Common myeloid progenitor, CD34-positive (primary cell): ENCODE measurements at regions not wholly inside any gene's neighbourhood (a gene's known extent, or its start where the extent isn't known, plus 50 kb on each side); places are given as distances from the start of the nearest gene placed in this dataset.

Experiments
- CTCF ChIA-PET: fragments of 350-600 bp; sonication (Branson Sonifier 250); formaldehyde crosslinking; loops from one replicate; lab custom pipeline; 2021; ENCODE audit warnings: antibody characterized with exemption; lab: Charles Lee
- POLR2A ChIA-PET: fragments of 350-600 bp; sonication (Branson Sonifier 250); formaldehyde crosslinking; loops from one replicate; lab custom pipeline; 2021; ENCODE audit warnings: antibody characterized with exemption; lab: Charles Lee
- DNase-seq, 3 donors: peaks; one replicate each; pipeline versions ENCODE4 v3.0.0 to v3.0.0-alpha.2; 2013
- H3K27ac ChIP-seq, 2 experiments: 1 replicate in 1 of 2; 2 replicates in 1 of 2; pipeline ENCODE4 v1.7.0; 2013; ENCODE audit warnings: inconsistent platforms in 2 of 2, low read length in 2 of 2, mild to moderate bottlenecking in 2 of 2, low read depth in 1 of 2, moderate library complexity in 1 of 2; ENCODE audit not compliant: severe bottlenecking in 2 of 2, insufficient read depth in 1 of 2, poor library complexity in 1 of 2
- H3K27me3 ChIP-seq, 5 experiments: replicated peaks in 2 of 5; 1 replicate in 3 of 5; 2 replicates in 2 of 5; pipeline versions ENCODE4 v1.6.1 to v1.7.0; 2013; ENCODE audit warnings: low read length in 4 of 5, mild to moderate bottlenecking in 2 of 5, moderate library complexity in 2 of 5, inconsistent platforms in 1 of 5; ENCODE audit not compliant: insufficient read depth in 5 of 5, control insufficient read depth in 4 of 5
- H3K36me3 ChIP-seq, 4 experiments: 1 replicate in 2 of 4; 2 replicates in 2 of 4; pipeline versions ENCODE4 v1.6.1 to v1.7.0; 2013; ENCODE audit warnings: low read length in 3 of 4, control low read depth in 1 of 4, mild to moderate bottlenecking in 1 of 4; ENCODE audit not compliant: control insufficient read depth in 4 of 4, insufficient read depth in 4 of 4
- H3K4me1 ChIP-seq, 4 experiments: 1 replicate in 3 of 4; 2 replicates in 1 of 4; pipeline versions ENCODE4 v1.6.1 to v1.7.1; 2013; ENCODE audit warnings: low read length in 3 of 4, mild to moderate bottlenecking in 3 of 4, control low read depth in 1 of 4, inconsistent platforms in 1 of 4, moderate library complexity in 1 of 4; ENCODE audit not compliant: control insufficient read depth in 4 of 4, insufficient read depth in 4 of 4; ENCODE audit errors: control extremely low read depth in 1 of 4
- H3K4me3 ChIP-seq, 7 experiments: 1 replicate in 4 of 7; 2 replicates in 3 of 7; pipeline versions ENCODE4 v1.5.1 to v1.7.0; 2013; ENCODE audit warnings: mild to moderate bottlenecking in 7 of 7, low read length in 6 of 7, moderate library complexity in 6 of 7, inconsistent platforms in 2 of 7, low read depth in 2 of 7, control low read depth in 1 of 7; ENCODE audit not compliant: insufficient read depth in 4 of 7, control insufficient read depth in 1 of 7; ENCODE audit errors: extremely low read depth in 1 of 7
- H3K9me3 ChIP-seq, 5 experiments: 1 replicate in 4 of 5; 2 replicates in 1 of 5; pipeline versions ENCODE4 v1.6.1 to v1.7.1; 2013; ENCODE audit warnings: low read length in 4 of 5, mild to moderate bottlenecking in 2 of 5, inconsistent platforms in 1 of 5, low read depth in 1 of 5, moderate library complexity in 1 of 5; ENCODE audit not compliant: control insufficient read depth in 4 of 5, insufficient read depth in 2 of 5; ENCODE audit errors: control extremely low read depth in 1 of 5
- WGBS: methylation state at CpG from one replicate; pipeline ENCODE4 v1.1.5; 2013; ENCODE audit not compliant: insufficient coverage; 5-methylcytosine and 5-hydroxymethylcytosine counted together

DNA sequence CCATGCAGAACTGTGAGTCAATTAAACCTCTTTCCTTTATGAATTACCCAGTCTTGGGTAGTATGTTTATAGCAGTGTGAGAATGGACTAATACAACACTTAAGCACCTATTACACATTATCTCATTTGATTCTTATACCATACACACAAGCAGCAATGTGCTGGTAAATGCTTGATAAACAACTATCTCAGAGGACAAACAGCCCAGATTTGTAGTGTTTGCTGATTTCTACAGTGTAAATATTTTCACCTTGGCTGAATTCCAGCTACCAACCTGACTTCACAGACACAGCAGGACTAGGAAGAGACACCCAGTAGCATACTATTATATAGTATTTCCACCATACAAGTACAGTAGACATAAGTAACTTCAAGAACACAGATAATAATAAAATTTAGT is 406.5 kb upstream of the CNKSR2 start:
- H3K4me1 ChIP-seq: no peaks in the 10 kb centered on the region
- no peak overlapping the region for H3K4me3 ChIP-seq
- CTCF ChIA-PET: no interaction called here
- no peaks in the 10 kb centered on the region for H3K27me3 ChIP-seq
- POLR2A ChIA-PET: no interaction called here
- no peaks in the 10 kb centered on the region for H3K9me3 ChIP-seq
- H3K36me3 ChIP-seq: no peaks in the 10 kb centered on the region
- DNase-seq: no peak
- no peak overlapping the region for H3K27ac ChIP-seq

DNA sequence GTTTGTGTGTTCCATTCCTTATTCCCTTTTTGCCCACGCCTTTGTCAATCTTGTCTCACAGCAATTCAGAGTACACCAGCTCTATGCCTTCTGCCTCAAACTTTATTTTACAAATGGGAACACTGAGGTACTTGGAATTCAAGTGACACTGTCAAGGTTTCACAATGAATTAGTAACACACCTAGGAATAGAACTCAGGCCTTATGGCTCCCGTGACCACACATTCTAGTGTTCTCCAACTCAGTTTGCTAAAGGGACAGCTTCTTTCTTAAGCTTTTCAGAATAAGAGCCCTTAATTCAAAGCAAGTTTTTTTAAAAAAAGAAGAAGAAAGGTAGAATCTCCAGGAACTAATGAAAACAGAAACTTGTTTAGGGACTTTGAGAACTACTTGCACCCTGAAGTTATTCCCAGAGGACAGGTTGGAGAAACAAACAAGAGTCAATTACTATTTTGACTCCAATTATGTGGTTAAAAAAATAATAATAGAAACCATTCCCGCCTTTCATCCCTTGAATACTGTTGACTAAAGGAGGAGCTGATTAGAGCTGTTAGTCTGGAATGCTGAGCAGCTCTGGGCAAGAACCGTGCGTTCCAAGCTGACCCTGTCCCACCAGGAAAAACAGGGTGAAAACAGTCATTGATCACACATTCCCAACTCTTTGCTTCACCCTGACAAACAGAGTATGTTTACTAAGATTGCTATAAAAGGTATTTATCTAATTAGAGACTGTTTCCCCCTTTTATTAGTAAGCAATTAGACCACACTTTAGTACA is 408.8 kb upstream of the CNKSR2 start:
- H3K27ac ChIP-seq: no peak overlapping the region
- H3K36me3 ChIP-seq: no peaks in the 10 kb centered on the region
- no peaks in the 10 kb centered on the region for H3K9me3 ChIP-seq
- H3K4me1 ChIP-seq: no peaks in the 10 kb centered on the region
- H3K27me3 ChIP-seq: no peaks in the 10 kb centered on the region
- POLR2A ChIA-PET: no interaction called here
- no peak for DNase-seq
- CTCF ChIA-PET: no interaction called here
- no peak overlapping the region for H3K4me3 ChIP-seq
- 78% methylated on average over 2 of the region's 5 CpGs for WGBS

DNA sequence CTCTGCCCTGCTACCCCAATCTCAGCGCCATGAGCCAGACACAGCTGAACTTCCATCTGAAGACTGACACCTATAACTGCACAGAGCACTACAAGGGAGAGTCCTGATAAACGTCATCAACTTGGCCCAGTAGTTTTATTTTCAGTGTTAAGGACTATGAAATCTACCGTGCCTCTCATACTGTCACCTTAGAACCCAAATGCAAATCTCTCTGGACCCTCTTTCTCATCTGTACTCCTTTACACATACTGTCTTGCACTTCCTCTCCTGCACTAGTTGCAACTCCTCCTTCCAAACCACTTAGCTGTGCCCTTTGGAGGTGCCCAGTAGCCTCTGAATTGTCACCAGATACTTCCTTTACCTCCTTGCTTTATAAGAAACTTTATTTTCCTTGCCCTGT is 420.2 kb upstream of the CNKSR2 start:
- WGBS: 94% methylated on average over 2 of the region's 3 CpGs
- no peak for DNase-seq
- no peaks in the 10 kb centered on the region for H3K4me1 ChIP-seq
- POLR2A ChIA-PET: no interaction called here
- no peaks in the 10 kb centered on the region for H3K9me3 ChIP-seq
- H3K27ac ChIP-seq: no peak overlapping the region
- H3K4me3 ChIP-seq: no peak overlapping the region
- no peaks in the 10 kb centered on the region for H3K36me3 ChIP-seq
- CTCF ChIA-PET: no interaction called here
- peaks cover 0 to 2% (median 0%) of the 10 kb centered on the region in 5 experiments for H3K27me3 ChIP-seq

DNA sequence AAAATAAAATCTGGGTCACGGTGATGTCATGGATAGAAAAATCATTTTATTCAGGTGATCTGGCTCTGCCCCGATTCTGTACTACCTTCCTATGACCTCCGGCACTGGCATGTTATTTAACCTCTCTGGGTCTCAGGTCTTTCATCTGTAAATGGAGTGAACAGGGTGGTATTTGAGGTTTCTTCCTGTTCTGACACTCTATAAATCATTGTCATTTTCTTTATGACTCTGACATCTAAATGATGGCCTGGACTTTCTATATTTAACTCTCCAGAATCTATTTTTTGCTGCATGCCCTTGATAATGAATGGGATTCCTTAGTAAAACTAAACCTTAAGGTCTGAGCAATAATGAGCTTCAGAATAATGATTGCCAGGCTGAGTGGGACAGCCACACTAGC is 422.0 kb upstream of the CNKSR2 start:
- H3K4me1 ChIP-seq: no peaks in the 10 kb centered on the region
- CTCF ChIA-PET: no interaction called here
- WGBS: no CpG with 5 or more reads among the region's 3 CpGs
- no peak for DNase-seq
- H3K27ac ChIP-seq: no peak overlapping the region
- H3K4me3 ChIP-seq: no peak overlapping the region
- H3K9me3 ChIP-seq: no peaks in the 10 kb centered on the region
- no peaks in the 10 kb centered on the region for H3K36me3 ChIP-seq
- POLR2A ChIA-PET: no interaction called here
- no peaks in the 10 kb centered on the region for H3K27me3 ChIP-seq

DNA sequence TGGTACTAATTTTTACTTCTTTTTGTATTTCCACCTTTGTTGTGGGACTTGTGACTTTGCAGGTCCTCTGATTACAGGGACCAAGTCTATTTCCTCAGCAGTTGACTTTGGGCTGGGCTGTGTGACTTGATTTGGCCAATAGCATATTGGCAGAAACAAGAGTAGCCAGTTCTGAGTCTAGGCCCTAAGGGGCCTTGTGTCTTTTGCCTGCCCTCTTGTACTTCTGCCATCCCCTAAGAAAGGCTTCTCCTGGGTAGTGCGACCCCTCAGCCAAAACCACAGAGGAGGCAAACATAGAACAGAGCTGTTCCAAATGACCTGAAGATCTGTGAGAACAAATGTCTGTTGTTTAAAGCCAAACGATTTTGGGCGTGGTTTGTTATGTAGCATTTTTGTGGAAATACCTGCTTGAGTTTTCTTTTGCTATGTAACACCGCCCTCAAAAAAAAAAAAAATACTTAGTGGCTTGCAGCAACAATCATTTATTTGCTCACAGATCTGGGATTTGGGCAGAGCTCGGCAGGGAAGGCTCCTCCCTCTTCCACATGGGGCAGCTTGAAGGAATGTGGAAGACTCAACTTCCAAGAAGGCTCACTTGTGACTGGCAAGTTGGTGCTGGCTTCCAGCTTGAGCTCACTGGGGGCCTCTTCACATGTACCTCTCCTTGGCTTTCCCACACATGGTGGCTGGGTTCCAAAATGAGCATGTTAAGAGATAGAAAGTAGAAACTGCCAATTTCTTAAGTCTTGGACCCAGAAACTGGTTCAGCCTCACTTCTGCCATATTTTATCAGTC is 423.0 kb upstream of the CNKSR2 start:
- H3K27ac ChIP-seq: no peak overlapping the region
- H3K9me3 ChIP-seq: no peaks in the 10 kb centered on the region
- ChIA-PET CTCF (no interaction called here), POLR2A (no interaction called here)
- H3K4me3 ChIP-seq: no peak overlapping the region
- WGBS: 53% methylated on average over 2 of the region's 5 CpGs
- H3K27me3 ChIP-seq: no peaks in the 10 kb centered on the region
- no peak for DNase-seq
- H3K4me1 ChIP-seq: no peaks in the 10 kb centered on the region
- H3K36me3 ChIP-seq: no peaks in the 10 kb centered on the region

DNA sequence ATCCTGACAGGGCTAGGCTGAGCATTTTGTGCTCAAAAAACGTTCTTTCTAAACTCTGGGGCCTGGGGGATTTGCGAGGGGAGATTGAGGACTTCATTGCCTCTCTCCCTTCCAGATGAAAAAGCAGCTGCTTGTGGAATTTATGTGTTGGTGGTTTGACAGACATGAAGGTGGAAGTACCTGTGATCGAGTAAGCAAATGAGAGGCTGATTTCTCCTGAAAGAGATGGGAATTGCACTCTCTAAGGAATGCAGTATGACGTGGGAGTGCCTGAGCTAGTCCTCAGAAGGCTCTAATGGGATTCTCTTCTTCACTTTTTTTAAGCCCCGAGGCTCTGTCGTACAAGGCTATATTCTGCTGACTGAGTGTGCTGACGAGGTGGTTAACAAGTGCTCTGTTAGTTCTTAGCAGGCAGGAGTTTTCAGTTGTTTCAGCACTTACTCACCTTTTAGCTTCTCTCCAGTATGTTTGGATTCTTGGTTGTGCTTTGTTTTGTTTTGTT is 426.8 kb upstream of the CNKSR2 start:
- no peaks in the 10 kb centered on the region for H3K4me1 ChIP-seq
- no peak overlapping the region for H3K27ac ChIP-seq
- H3K4me3 ChIP-seq: no peak overlapping the region
- DNase-seq: no peak
- ChIA-PET POLR2A (no interaction called here), CTCF (no interaction called here)
- H3K9me3 ChIP-seq: no peaks in the 10 kb centered on the region
- H3K27me3 ChIP-seq: no peaks in the 10 kb centered on the region
- H3K36me3 ChIP-seq: no peaks in the 10 kb centered on the region
- 21% methylated on average over 6 of the region's 7 CpGs for WGBS

DNA sequence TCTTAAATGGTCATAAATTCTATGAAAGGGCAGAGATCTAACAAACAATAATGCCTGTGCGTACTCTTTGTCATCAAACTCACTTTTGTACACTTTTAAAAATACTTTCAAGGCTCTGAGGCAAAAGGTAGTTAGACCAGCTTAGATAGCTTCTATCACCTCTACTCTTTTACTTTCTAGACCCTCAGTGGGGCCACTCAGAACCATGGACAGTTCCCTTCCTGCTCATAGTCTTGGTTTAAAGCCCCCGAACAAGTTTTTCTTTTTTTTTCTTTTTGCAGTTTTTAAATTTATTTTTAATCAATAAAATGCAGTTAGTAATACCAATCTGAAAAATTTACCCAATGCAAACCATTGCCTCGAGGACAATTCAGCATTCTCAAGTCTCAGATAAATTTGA is 460.5 kb upstream of the CNKSR2 start:
- Histone ChIP-seq H3K27ac (no peak overlapping the region), H3K4me1 (no peaks in the 10 kb centered on the region), H3K4me3 (no peak overlapping the region), H3K9me3 (no peaks in the 10 kb centered on the region), H3K36me3 (no peaks in the 10 kb centered on the region), H3K27me3 (no peaks in the 10 kb centered on the region)
- 35% methylated on average over 2 of the region's 3 CpGs for WGBS
- DNase-seq: peak in 1 of 3 donors; percentile 2
- CTCF ChIA-PET: no interaction called here
- POLR2A ChIA-PET: no interaction called here
